ENCODE measurements at regions not wholly inside any gene's neighbourhood (a gene's known extent, or its start where the extent isn't known, plus 50 kb on each side); places are given as distances from the start of the nearest gene placed in this dataset.
"Not testable (repeated sequence)": the region's sequence is repeated elsewhere in the genome, so short reads cannot be mapped to it uniquely, and the experiment has no call there.

- no peaks in the 10 kb centered on the region for H3K9me3 ChIP-seq (ENCODE audit: control insufficient read depth in 2 of 2, low read length in 2 of 2)
- H3K36me3 ChIP-seq (ENCODE audit: control insufficient read depth in 2 of 2, insufficient read depth in 2 of 2, low read length in 2 of 2) = no peaks in the 10 kb centered on the region
- H3K4me1 ChIP-seq (ENCODE audit: control insufficient read depth in 2 of 2, insufficient read depth in 2 of 2, low read length in 2 of 2) = no peaks in the 10 kb centered on the region
- no peak overlapping the region for H3K9ac ChIP-seq (ENCODE audit: low read depth in 1 of 2, low read length in 2 of 2)
- no peak overlapping the region for H3K4me3 ChIP-seq (ENCODE audit: low read length in 2 of 2)
- no peak overlapping the region for H3K27ac ChIP-seq (ENCODE audit: low read depth in 2 of 2, low read length in 2 of 2)
- H3K27me3 ChIP-seq (ENCODE audit: control insufficient read depth in 2 of 2, insufficient read depth in 2 of 2, low read length in 2 of 2) = no peaks in the 10 kb centered on the region
Observed at GRCh38 chr1:79155991-79156390, 149.5 kb upstream of the ADGRL4 start.

- H3K4me3 ChIP-seq (ENCODE audit: low read length in 2 of 2) = no peak overlapping the region
- H3K4me1 ChIP-seq (ENCODE audit: control insufficient read depth in 2 of 2, insufficient read depth in 2 of 2, low read length in 2 of 2) = no peaks in the 10 kb centered on the region
- H3K27ac ChIP-seq (ENCODE audit: low read depth in 2 of 2, low read length in 2 of 2) = no peak overlapping the region
- H3K9ac ChIP-seq (ENCODE audit: low read depth in 1 of 2, low read length in 2 of 2) = no peak overlapping the region
- H3K36me3 ChIP-seq (ENCODE audit: control insufficient read depth in 2 of 2, insufficient read depth in 2 of 2, low read length in 2 of 2) = no peaks in the 10 kb centered on the region
- H3K27me3 ChIP-seq (ENCODE audit: control insufficient read depth in 2 of 2, insufficient read depth in 2 of 2, low read length in 2 of 2) = no peaks in the 10 kb centered on the region
- H3K9me3 ChIP-seq (ENCODE audit: control insufficient read depth in 2 of 2, low read length in 2 of 2) = no peaks in the 10 kb centered on the region
Observed at GRCh38 chr1:79151006-79151796, 144.7 kb upstream of the ADGRL4 start.

- no peaks in the 10 kb centered on the region for H3K27me3 ChIP-seq (ENCODE audit: control insufficient read depth in 2 of 2, insufficient read depth in 2 of 2, low read length in 2 of 2)
- no peak overlapping the region for H3K27ac ChIP-seq (ENCODE audit: low read depth in 2 of 2, low read length in 2 of 2)
Observed at GRCh38 chr1:79150576-79150975, 144.0 kb upstream of the ADGRL4 start.

GRCh38 chr1:79138227-79138626, 131.7 kb upstream of the ADGRL4 start:
- H3K27ac ChIP-seq (ENCODE audit: low read depth in 2 of 2, low read length in 2 of 2); H3K4me1 ChIP-seq (ENCODE audit: control insufficient read depth in 2 of 2, insufficient read depth in 2 of 2, low read length in 2 of 2); H3K36me3 ChIP-seq (ENCODE audit: control insufficient read depth in 2 of 2, insufficient read depth in 2 of 2, low read length in 2 of 2); H3K9me3 ChIP-seq (ENCODE audit: control insufficient read depth in 2 of 2, low read length in 2 of 2); H3K27me3 ChIP-seq (ENCODE audit: control insufficient read depth in 2 of 2, insufficient read depth in 2 of 2, low read length in 2 of 2); H3K9ac ChIP-seq (ENCODE audit: low read depth in 1 of 2, low read length in 2 of 2); H3K4me3 ChIP-seq (ENCODE audit: low read length in 2 of 2): not testable (repeated sequence)

More at GRCh38 chr1:79150576-79150975, 144.0 kb upstream of the ADGRL4 start:
- Histone ChIP-seq H3K4me3 (ENCODE audit: low read length in 2 of 2) (no peak overlapping the region), H3K36me3 (ENCODE audit: control insufficient read depth in 2 of 2, insufficient read depth in 2 of 2, low read length in 2 of 2) (no peaks in the 10 kb centered on the region), H3K4me1 (ENCODE audit: control insufficient read depth in 2 of 2, insufficient read depth in 2 of 2, low read length in 2 of 2) (no peaks in the 10 kb centered on the region), H3K9me3 (ENCODE audit: control insufficient read depth in 2 of 2, low read length in 2 of 2) (no peaks in the 10 kb centered on the region), H3K9ac (ENCODE audit: low read depth in 1 of 2, low read length in 2 of 2) (no peak overlapping the region)

- no peak overlapping the region for H3K27ac ChIP-seq (ENCODE audit: low read depth in 2 of 2, low read length in 2 of 2)
- H3K9me3 ChIP-seq (ENCODE audit: control insufficient read depth in 2 of 2, low read length in 2 of 2) = no peaks in the 10 kb centered on the region
Observed at GRCh38 chr1:79133774-79134364, 127.3 kb upstream of the ADGRL4 start.

GRCh38 chr1:79131626-79132025, 125.1 kb upstream of the ADGRL4 start:
- H3K4me1 ChIP-seq (ENCODE audit: control insufficient read depth in 2 of 2, insufficient read depth in 2 of 2, low read length in 2 of 2) = no peaks in the 10 kb centered on the region
- no peaks in the 10 kb centered on the region for H3K36me3 ChIP-seq (ENCODE audit: control insufficient read depth in 2 of 2, insufficient read depth in 2 of 2, low read length in 2 of 2)
- H3K9me3 ChIP-seq (ENCODE audit: control insufficient read depth in 2 of 2, low read length in 2 of 2) = no peaks in the 10 kb centered on the region
- no peak overlapping the region for H3K9ac ChIP-seq (ENCODE audit: low read depth in 1 of 2, low read length in 2 of 2)
- no peaks in the 10 kb centered on the region for H3K27me3 ChIP-seq (ENCODE audit: control insufficient read depth in 2 of 2, insufficient read depth in 2 of 2, low read length in 2 of 2)
- no peak overlapping the region for H3K27ac ChIP-seq (ENCODE audit: low read depth in 2 of 2, low read length in 2 of 2)
- H3K4me3 ChIP-seq (ENCODE audit: low read length in 2 of 2) = no peak overlapping the region

More at GRCh38 chr1:79133774-79134364, 127.3 kb upstream of the ADGRL4 start:
- H3K9ac ChIP-seq (ENCODE audit: low read depth in 1 of 2, low read length in 2 of 2) = no peak overlapping the region
- no peaks in the 10 kb centered on the region for H3K4me1 ChIP-seq (ENCODE audit: control insufficient read depth in 2 of 2, insufficient read depth in 2 of 2, low read length in 2 of 2)
- H3K4me3 ChIP-seq (ENCODE audit: low read length in 2 of 2) = no peak overlapping the region
- H3K36me3 ChIP-seq (ENCODE audit: control insufficient read depth in 2 of 2, insufficient read depth in 2 of 2, low read length in 2 of 2) = no peaks in the 10 kb centered on the region
- no peaks in the 10 kb centered on the region for H3K27me3 ChIP-seq (ENCODE audit: control insufficient read depth in 2 of 2, insufficient read depth in 2 of 2, low read length in 2 of 2)

GRCh38 chr1:79129914-79130313, 123.4 kb upstream of the ADGRL4 start:
- H3K4me1 ChIP-seq (ENCODE audit: control insufficient read depth in 2 of 2, insufficient read depth in 2 of 2, low read length in 2 of 2) = no peaks in the 10 kb centered on the region
- no peak overlapping the region for H3K9ac ChIP-seq (ENCODE audit: low read depth in 1 of 2, low read length in 2 of 2)
- H3K27ac ChIP-seq (ENCODE audit: low read depth in 2 of 2, low read length in 2 of 2) = no peak overlapping the region
- H3K27me3 ChIP-seq (ENCODE audit: control insufficient read depth in 2 of 2, insufficient read depth in 2 of 2, low read length in 2 of 2) = no peaks in the 10 kb centered on the region
- no peaks in the 10 kb centered on the region for H3K9me3 ChIP-seq (ENCODE audit: control insufficient read depth in 2 of 2, low read length in 2 of 2)
- no peaks in the 10 kb centered on the region for H3K36me3 ChIP-seq (ENCODE audit: control insufficient read depth in 2 of 2, insufficient read depth in 2 of 2, low read length in 2 of 2)
- no peak overlapping the region for H3K4me3 ChIP-seq (ENCODE audit: low read length in 2 of 2)

GRCh38 chr1:79128722-79129121, 122.2 kb upstream of the ADGRL4 start:
- Histone ChIP-seq H3K27ac (ENCODE audit: low read depth in 2 of 2, low read length in 2 of 2) (no peak overlapping the region), H3K36me3 (ENCODE audit: control insufficient read depth in 2 of 2, insufficient read depth in 2 of 2, low read length in 2 of 2) (no peaks in the 10 kb centered on the region), H3K4me1 (ENCODE audit: control insufficient read depth in 2 of 2, insufficient read depth in 2 of 2, low read length in 2 of 2) (no peaks in the 10 kb centered on the region), H3K9ac (ENCODE audit: low read depth in 1 of 2, low read length in 2 of 2) (no peak overlapping the region), H3K4me3 (ENCODE audit: low read length in 2 of 2) (no peak overlapping the region), H3K27me3 (ENCODE audit: control insufficient read depth in 2 of 2, insufficient read depth in 2 of 2, low read length in 2 of 2) (no peaks in the 10 kb centered on the region), H3K9me3 (ENCODE audit: control insufficient read depth in 2 of 2, low read length in 2 of 2) (no peaks in the 10 kb centered on the region)

- Histone ChIP-seq H3K4me3 (ENCODE audit: low read length in 2 of 2) (no peak overlapping the region), H3K27ac (ENCODE audit: low read depth in 2 of 2, low read length in 2 of 2) (no peak overlapping the region), H3K27me3 (ENCODE audit: control insufficient read depth in 2 of 2, insufficient read depth in 2 of 2, low read length in 2 of 2) (no peaks in the 10 kb centered on the region), H3K36me3 (ENCODE audit: control insufficient read depth in 2 of 2, insufficient read depth in 2 of 2, low read length in 2 of 2) (no peaks in the 10 kb centered on the region), H3K9me3 (ENCODE audit: control insufficient read depth in 2 of 2, low read length in 2 of 2) (no peaks in the 10 kb centered on the region), H3K4me1 (ENCODE audit: control insufficient read depth in 2 of 2, insufficient read depth in 2 of 2, low read length in 2 of 2) (no peaks in the 10 kb centered on the region), H3K9ac (ENCODE audit: low read depth in 1 of 2, low read length in 2 of 2) (no peak overlapping the region)
Observed at GRCh38 chr1:79124756-79125155, 118.2 kb upstream of the ADGRL4 start.

GRCh38 chr1:79122521-79122920, 116.0 kb upstream of the ADGRL4 start:
- Histone ChIP-seq H3K9me3 (ENCODE audit: control insufficient read depth in 2 of 2, low read length in 2 of 2) (no peaks in the 10 kb centered on the region), H3K27ac (ENCODE audit: low read depth in 2 of 2, low read length in 2 of 2) (no peak overlapping the region), H3K4me1 (ENCODE audit: control insufficient read depth in 2 of 2, insufficient read depth in 2 of 2, low read length in 2 of 2) (no peaks in the 10 kb centered on the region), H3K4me3 (ENCODE audit: low read length in 2 of 2) (no peak overlapping the region), H3K9ac (ENCODE audit: low read depth in 1 of 2, low read length in 2 of 2) (no peak overlapping the region), H3K36me3 (ENCODE audit: control insufficient read depth in 2 of 2, insufficient read depth in 2 of 2, low read length in 2 of 2) (no peaks in the 10 kb centered on the region), H3K27me3 (ENCODE audit: control insufficient read depth in 2 of 2, insufficient read depth in 2 of 2, low read length in 2 of 2) (no peaks in the 10 kb centered on the region)
